Amniotic epithelial cell (primary cell): ENCODE measurements at regions not wholly inside any gene's neighbourhood (a gene's known extent, or its start where the extent isn't known, plus 50 kb on each side); places are given as distances from the start of the nearest gene placed in this dataset.
"Not testable (repeated sequence)": the region's sequence is repeated elsewhere in the genome, so short reads cannot be mapped to it uniquely, and the experiment has no call there.

Source experiments
- DNase-seq: peaks from one replicate; pipeline ENCODE4 v3.0.0-alpha.2; 2010; ENCODE audit warnings: low read depth

DNA sequence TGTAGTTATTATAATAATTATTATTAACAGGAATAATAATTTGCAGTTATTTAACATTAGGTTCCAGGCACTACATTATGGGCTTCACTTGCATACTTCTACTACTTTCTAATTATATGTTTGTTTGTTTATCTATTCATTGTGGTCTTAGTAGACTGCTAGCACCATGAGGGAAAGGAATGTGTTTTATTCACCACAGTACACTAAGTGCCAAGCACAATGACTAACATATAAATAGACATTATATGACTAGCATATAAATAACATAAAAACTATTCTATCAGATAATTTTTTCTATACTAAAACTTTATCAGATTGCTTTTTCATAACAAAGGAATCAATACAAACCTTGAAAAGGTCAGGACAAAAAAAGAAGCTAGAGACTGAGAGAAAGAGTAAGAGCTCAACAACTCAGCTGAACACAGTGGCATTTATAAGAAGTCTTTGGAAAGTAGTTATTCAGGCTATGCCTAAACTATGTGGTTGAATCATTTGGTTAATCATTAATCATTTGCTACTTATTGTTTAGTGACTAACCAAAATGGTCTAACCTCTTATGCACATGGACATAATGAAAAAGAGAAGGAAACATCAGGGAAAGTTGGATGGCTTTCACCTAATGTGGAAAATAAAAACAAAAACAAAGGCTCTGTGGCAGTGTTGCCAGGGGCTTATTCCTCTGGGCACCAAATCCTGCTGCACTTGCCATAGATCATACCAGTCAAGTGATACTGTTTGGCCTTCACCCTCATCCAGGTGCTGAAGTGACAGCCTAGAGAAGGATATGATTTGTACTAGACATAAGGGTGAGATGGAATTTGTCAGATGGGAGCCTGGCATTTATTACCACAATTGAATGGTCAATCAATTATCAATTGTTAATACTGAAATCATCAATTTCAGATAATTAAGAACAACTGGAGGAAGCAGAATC lies 174.9 kb downstream of the ETAA1 start:
- peak; percentile 60 for DNase-seq

DNA sequence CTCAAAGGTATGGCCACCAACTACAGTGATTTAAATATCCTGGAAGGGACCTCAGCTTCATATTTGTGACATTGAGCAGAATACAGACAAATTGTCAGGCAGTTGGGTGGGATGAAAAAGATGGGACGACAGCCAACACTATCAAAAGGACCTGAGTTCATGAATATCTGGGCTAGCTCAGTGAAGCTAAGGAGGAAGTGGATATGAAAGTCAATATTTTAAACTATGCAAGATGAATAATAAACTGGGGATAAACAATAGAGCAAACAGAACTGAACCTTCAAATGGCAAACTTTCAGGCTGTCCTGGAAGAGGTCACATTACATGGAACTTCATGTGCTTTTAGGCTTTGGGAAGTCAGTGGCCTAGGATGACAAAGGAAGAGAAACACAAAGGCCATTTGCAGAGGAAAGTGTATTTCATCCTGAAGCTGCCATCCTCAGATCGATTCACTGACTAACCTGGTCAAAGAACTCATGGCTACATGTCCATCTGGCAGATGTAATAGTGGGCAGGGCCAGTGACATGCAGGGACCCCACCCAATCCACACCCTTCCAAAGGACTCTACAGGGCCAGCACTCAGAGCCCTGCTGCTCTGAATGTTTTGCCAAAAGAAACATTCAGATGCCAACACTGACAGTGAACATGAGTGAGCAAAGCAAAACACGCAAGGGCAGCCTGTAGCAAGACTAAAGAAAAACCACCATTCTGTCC lies 175.7 kb downstream of the ETAA1 start:
- DNase-seq, result no peak

DNA sequence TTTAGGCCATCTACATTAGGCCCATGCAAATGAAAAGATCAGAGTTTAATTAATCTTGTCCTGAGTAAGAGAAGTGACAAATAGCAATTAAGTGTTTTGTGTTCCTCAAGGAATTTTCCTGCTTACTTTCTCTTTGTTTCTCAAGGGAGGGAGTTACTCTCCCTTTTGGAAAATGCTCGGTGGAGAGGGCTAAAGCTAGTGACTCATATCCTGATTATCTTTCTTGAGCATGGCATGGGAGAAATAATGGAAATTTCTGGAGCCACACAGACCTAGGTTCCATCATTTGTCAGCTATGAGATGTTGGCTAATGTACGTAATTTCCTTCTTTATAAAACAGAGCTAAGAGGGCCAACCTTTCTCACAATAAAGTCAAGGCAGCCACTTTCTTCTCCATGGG lies 177.1 kb downstream of the ETAA1 start:
- peak; percentile 85 for DNase-seq

DNA sequence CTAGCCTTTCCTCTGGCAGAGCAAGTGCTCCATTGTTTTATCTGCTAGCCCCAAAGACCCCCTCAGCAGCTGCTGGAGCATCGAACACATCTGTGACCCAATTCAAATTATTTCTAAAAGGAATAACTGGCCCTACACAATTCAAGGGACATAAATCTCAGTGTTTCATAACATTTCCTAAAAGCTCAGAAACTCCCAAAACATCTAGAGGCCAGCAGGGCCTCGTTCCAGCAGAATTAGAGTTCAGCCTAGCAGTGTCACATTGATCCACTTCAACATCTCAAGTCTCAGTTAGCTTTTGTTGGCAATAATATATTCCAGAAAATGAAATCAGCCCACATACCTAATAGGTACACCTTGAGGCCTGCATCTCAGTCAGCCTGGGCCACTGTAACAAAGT lies 179.1 kb downstream of the ETAA1 start:
- DNase-seq, result no peak

DNA sequence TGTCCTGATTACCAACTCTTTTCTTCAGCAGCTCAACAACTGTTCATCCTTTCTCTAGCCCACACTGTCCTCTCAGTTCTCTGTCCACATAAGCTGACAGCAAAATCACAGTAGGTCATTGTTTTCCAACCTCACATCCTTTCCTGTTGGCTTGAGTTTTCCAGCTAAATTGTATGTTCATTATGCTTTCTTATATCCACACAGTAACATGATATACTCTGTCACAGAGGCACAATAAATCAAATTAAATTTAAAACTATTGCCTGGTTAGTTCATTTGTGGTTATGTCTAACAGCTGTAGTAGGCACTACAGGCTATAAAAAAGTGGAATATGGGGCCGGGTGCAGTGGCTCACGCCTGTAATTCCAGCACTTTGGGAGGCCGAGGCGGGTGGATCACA lies 179.9 kb downstream of the ETAA1 start:
- no peak for DNase-seq

DNA sequence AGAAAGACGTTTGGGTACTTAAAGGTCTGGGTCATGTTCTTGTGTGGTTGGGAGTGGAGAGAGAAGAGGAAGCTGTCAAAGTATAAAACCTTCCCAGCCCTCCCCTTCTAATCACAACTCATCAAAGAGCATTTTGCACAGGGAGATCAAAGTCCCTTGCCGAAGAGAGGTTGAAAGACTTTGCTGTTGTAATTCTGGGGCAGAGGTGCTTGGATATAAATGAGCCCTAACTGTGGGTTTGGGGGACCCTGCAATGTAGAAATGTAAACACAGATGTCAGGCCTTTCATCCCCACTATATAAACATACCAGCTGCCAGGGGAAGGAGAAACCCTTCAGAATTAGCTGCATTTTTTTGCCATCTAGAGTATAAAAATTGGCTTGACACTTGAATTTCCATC lies 182.1 kb downstream of the ETAA1 start:
- DNase-seq, result no peak

DNA sequence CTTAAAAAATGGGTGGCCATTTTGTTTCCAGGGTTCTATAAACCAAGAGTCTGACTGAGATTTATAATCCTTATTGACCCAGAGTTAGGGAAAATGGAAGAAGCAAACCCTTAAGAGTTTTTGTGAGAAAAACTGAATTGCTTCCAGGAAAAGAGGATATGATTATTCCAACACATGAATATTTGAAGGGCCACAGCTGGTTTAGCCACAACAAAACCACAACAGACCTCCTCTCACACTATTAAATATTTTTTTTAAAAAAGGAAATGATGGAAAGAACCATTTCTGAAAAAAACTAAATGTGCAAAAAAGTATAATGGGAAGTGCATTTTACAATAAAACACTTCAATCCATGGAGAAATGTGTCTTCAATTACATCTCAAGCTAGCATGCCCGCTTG lies 182.7 kb downstream of the ETAA1 start:
- no peak for DNase-seq

DNA sequence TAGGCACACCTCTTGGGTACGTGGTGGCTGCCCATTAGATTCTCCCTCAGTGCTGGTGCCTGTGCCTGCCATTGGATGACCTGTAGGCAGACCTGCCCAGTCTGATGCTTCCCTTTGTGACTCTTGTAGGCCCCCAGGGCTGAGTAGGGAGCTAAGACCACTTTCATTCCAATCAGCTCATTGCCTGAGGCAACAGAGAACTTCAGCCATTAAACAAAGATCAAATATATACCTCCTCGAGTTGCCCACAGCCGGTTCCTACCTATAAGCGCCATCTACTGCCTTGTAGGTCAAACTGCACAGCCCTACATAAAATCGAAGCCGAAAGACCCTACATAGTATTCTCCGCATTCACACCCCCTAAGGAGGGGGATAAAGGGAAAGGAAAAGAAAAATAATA lies 184.6 kb downstream of the ETAA1 start:
- no peak for DNase-seq

DNA sequence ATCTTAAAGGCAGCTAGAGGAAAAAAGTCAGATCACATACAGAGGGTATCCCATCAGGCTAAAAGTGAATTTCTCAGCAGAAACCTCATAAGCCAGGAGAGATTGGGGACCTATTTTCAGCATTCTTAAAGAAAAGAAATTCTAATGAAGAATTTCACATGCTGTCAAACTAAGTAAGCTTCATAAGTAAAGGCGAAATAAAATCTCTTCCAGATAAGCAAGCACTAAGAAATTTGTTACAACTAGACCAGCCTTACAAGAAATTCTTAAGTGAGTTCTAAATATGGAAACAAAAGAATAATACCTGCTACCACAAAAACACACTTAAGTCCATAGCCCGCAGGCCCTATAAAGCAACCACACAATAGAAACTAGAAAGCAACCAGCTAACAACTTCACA lies 186.1 kb downstream of the ETAA1 start:
- DNase-seq, result peak; percentile 27

DNA sequence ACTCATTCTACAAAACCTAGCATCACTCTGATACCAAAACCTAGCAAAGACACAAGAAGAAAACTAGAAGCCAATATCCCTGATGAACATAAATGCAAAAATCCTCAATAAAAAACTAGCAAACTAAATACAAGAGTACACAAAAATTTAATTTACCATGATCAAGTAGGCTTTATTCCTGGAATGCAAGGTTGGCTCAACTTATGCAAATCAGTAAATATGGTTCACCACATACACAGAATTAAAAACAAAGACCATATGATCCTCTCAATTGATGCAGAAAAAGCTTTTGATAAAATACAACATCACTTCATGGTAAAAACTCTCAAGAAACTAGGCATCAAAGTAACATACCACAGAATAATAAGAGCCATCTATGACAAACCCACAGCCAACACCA lies 188.3 kb downstream of the ETAA1 start:
- peak; percentile 62 for DNase-seq

DNA sequence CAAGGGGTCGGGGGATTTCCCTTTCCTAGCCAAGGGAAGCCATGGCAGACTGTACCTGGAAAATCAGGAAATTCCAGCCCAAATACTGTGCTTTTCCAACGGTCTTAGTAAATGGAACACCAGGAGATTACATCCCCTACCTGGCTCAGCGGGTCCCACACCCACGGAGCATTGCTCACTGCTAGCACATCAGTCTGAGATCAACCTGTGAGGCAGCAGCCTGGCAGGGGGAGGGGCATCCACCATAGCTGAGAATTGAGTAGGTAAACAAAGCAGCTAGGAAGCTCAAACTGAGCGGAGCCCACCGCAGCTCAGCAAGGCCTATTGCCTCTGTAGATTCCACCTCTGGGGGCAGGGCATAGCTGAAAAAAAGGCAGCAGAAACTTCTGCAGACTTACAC lies 192.0 kb downstream of the ETAA1 start:
- not testable (repeated sequence) for DNase-seq

DNA sequence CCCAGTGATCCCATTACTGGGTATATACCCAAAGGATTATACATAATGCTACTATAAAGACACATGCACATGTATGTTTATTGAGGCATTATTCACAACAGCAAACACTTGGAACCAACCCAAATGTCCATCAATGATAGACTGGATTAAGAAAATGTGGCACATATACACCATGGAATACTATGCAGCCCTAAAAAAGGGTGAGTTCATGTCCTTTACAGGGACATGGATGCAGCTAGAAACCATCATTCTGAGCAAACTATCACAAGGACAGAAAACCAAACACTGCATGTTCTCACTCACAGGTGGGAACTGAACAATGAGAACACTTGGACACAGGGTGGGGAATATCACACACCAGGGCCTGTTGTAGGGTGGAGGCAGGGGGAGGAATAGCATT lies 197.4 kb downstream of the ETAA1 start:
- DNase-seq, result not testable (repeated sequence)

DNA sequence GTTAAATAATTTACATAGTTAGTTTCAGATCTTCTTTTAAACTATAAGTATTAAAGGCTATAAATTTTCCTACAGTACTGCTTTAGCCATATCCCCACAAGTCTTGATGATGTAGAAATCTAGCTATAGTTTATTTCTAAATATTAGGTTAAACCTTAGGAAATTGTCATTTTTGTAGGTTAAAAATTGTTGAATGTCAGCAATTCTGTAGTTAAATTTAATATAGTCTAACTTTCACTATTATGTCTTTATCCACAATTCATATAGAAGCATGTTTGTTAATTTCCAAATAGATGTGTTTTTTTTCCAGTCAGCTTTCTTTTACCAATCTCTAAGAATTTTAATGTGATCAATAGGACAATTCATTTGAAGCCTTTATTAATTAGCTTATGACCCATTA lies 199.7 kb downstream of the ETAA1 start:
- DNase-seq, result no peak

DNA sequence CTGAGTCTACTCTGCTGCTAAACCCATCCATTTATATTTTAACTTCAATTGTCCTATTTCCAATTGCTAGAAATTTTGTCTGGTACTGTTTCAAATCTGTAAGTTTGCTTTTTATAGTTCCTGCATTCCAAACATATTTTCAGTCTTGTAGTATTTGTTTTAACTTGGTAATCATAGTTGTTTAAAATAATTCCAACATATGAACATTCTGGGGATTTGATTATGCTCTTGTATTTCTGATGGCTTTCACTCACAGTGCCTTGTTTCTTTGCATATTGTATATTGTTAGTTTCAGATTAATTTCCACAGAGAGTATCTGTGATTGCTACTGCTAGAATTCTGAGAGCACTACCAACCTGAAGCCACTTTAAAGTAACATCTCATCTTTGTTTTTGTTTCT lies 202.4 kb downstream of the ETAA1 start:
- DNase-seq, result no peak

DNA sequence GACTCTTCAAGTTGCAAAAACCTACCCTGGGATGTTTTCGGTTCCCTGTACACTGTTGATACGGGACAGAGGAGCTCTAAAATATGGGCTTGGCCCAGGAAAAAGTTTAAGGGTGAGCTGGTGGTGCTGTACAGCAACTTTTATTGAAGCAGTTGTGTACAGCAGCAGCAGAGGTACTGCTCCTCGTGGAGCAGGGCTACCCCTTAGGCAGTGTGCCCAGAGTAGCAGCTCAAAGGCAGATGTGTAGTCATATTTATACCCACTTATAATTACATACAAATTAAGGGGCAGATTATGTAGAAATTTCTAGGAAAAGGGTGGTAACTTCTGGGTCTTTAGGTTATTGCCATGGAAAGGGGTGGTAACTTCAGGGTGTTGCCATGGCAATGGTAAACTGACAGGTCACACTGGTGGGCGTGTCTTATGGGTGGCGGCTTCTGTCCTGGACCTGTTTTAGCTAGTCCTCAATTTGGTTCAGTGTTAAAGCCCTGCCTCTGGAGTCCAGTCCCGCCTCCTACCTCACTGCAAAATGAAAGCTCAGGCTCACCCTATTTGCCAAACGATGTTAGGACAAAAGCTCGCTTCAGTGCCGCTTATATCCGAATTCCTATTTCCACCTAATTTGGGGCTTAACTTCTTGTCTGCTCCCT lies 203.2 kb downstream of the ETAA1 start:
- DNase-seq, result peak; percentile 67

DNA sequence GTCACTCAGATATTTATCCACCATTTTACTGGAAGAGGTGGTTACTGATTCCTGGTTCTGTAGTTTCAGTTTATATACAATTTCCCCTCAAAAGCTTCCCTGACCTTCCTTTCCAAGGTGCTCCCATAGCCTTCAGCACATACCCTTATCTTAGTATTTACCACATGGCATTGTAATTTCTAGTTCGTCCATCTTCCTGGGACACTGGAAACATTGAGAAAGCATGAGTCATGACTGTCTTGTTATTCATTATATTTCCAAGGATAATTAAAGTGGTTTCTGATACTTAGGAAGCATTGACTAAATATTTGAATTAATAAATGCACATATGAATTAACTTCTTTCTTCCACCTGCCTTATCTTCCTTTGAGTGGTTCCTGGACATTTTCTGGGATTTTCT lies 203.8 kb downstream of the ETAA1 start:
- peak; percentile 93 for DNase-seq

DNA sequence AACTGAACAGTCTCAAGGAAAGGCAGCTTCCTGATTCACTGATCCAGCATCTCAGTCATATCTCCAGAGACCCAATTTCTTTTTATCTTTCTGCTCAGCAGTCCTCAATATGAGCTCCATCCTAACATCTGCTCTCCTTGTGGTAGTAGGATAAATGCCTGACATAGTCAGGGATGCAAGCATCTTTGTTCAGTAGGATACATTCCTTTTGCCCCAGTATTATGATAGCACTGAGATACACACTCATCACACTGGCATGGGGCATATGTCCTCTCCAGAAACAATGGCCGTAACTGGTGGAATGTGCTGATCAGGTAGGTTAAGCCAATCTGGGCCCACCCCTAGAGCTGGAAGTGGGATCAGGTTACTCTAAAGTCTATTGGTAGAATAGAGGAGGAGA lies 207.2 kb downstream of the ETAA1 start:
- DNase-seq, result peak; percentile 44

DNA sequence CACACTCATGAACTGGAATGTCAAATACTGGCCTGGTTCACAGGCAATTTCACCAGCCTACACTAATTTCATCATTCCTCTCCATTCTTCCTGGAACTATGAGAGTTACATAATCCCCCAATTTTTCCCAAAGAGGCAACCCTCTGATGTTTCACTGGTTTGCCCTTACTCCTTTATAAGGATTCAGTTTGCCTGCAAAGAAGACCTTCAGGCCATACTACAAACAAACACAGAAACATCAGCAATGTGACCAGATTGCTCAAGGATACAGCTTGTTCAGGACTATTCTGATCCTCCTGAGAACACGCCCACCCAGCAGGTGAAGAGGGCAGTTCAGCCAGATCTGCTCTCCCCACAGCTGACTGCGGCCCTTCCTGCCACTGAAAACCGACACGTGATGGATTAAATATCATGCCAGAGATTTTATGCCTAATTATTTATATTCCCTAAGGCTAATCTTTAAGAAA lies 215.5 kb downstream of the ETAA1 start:
- peak; percentile 53 for DNase-seq

DNA sequence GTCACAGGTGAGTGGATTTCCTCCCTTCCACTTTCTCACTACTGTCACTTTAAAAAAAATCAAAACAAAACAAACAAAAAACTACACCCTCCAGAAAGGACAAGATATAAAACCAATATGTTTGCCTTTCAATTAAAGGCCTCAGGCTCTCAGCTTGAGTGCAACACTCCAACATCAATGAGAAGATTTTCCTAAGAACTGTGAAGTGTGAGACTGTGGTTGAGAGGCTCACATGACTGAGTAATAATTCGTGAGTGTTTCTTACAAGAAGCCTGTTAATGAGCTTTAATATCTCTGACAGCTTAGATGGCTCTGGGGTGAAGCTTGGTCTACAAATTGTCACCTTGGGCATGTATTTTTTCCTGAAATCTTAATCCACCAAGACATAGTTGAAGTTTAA lies 216.1 kb downstream of the ETAA1 start:
- DNase-seq, result no peak

DNA sequence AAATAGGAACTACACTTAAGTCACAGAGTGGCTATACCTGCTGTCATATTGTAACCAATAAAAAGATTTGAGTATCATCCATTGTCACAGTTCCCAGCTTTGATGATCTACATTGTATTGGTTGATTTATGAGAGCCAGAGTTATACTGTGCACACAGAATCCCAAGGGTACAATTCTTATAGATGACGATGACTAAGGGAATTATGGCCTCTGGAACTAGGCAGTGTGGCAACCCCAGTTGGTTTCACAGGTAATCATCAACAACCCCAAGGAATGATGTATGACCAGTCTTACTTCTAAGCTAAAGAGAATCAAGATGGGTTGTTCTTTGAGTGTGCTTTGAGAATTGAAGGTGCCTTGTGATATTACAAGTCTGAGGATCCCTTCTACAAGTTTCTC lies 217.3 kb downstream of the ETAA1 start:
- peak; percentile 20 for DNase-seq

DNA sequence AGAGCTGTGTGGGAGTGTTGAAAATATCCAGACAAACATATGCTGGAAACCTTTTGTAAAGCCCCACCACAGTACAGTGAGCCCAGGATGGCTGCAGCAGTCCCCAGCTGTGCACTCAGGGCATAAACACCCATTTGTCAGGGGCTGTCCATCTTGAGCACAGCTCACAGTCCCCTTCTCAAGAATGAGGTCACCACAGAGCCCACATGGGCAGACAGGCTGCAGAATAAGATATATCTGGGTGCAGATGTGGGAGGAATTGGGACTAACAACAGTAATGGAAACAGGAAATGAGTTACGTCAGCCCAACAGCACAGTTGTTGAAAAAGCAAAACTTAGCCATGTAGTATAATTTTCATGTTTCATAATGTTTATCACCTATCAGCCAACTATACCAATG lies 219.6 kb downstream of the ETAA1 start:
- peak; percentile 92 for DNase-seq

DNA sequence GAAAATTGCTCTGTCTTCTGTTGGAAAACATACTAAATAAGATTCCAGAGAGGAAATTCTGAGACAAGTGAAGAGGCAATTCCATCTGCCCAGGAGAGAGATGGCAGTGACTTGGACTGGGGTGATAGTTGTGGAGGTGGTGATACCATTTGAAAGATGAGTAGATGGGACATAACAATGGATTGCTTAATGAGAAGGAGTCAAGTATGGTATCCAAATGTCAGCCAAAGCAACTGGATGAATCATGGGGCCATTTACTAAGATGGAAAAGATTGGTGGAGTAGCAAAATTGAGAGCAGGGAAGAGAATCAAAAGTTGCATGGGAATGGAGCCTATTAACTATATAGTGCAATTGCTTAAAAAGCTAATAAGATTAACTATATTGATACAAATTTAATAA lies 222.1 kb downstream of the ETAA1 start:
- no peak for DNase-seq

DNA sequence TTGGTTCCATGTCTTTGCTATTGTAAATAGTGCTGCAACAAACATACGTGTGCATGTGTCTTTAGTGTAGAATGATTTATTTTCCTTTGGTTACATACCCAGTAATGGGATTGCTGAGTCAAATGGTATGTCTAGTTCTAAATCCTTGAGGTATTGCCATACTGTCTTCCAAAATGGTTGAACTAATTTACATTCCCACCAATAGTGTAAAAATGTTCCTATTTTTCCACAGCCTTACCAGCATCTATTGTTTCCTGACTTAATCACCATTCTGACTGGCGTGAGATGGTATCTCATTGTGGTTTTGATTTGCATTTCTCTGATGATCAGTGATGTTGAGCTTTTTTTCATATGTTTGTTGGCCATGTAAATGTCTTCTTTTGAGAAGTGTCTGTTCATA lies 226.6 kb downstream of the ETAA1 start:
- not testable (repeated sequence) for DNase-seq
